ENCODE measurements at regions not wholly inside any gene's neighbourhood (a gene's known extent, or its start where the extent isn't known, plus 50 kb on each side); places are given as distances from the start of the nearest gene placed in this dataset.

- Histone ChIP-seq H2BK12ac (ENCODE audit: low read length in 2 of 2) (no peak overlapping the region), H2AK5ac (ENCODE audit: low read length, severe bottlenecking) (no peak overlapping the region), H4K8ac (ENCODE audit: low read length) (no peak overlapping the region), H2AFZ (ENCODE audit: low read depth, low read length) (no peak overlapping the region), H3K27ac (ENCODE audit: low read length, poor library complexity, severe bottlenecking) (no peak overlapping the region), H3K23ac (ENCODE audit: low read length in 2 of 2) (no peak overlapping the region), H3K4me1 (ENCODE audit: control insufficient read depth, insufficient read depth, low read depth, low read length) (no peaks in the 10 kb centered on the region), H3K27me3 (ENCODE audit: control insufficient read depth in 1 of 2, insufficient read depth in 1 of 2, low read length in 2 of 2) (peaks cover 12 to 14% of the 10 kb centered on the region in 2 experiments), H3K79me1 (replicated peaks; ENCODE audit: low read length, poor library complexity, severe bottlenecking) (no peaks in the 10 kb centered on the region), H4K91ac (ENCODE audit: low read length) (no peak overlapping the region), H2BK15ac (ENCODE audit: low read depth, poor library complexity, severe bottlenecking) (no peak overlapping the region), H2BK120ac (ENCODE audit: low read depth, low read length) (no peak overlapping the region), H3K4me3 (ENCODE audit: insufficient read depth in 1 of 2, low read depth in 1 of 2, low read length in 2 of 2) (no peak overlapping the region), H3K14ac (ENCODE audit: low read length in 2 of 2) (no peak overlapping the region), H3K4ac (ENCODE audit: low read depth in 1 of 2, low read length in 2 of 2) (no peak overlapping the region), H3K18ac (ENCODE audit: low read depth in 1 of 2, low read length in 2 of 2) (no peak overlapping the region), H3K36me3 (ENCODE audit: control insufficient read depth in 1 of 2, insufficient read depth in 2 of 2, low read depth in 1 of 2, low read length in 2 of 2) (no peaks in the 10 kb centered on the region), H2BK5ac (ENCODE audit: low read depth, low read length, poor library complexity, severe bottlenecking) (no peak overlapping the region), H3K4me2 (ENCODE audit: low read length, poor library complexity, severe bottlenecking) (no peak overlapping the region), H3K9ac (ENCODE audit: low read length) (no peak overlapping the region), H3K9me3 (ENCODE audit: control insufficient read depth, low read length) (no peaks in the 10 kb centered on the region)
- WGBS = 53% methylated on average over 6 of the region's 6 CpGs
- no peak for DNase-seq
These were observed 268.5 kb downstream of the ICOS start for GRCh38 chr2:204205082-204205481.

GRCh38 chr2:204205538-204205937 is 269.0 kb downstream of the ICOS start:
- Histone ChIP-seq H3K4me3 (ENCODE audit: insufficient read depth in 1 of 2, low read depth in 1 of 2, low read length in 2 of 2) (no peak overlapping the region), H3K9me3 (ENCODE audit: control insufficient read depth, low read length) (no peaks in the 10 kb centered on the region), H4K91ac (ENCODE audit: low read length) (no peak overlapping the region), H3K27me3 (ENCODE audit: control insufficient read depth in 1 of 2, insufficient read depth in 1 of 2, low read length in 2 of 2) (peaks cover 12 to 14% of the 10 kb centered on the region in 2 experiments), H2BK12ac (ENCODE audit: low read length in 2 of 2) (no peak overlapping the region), H3K27ac (ENCODE audit: low read length, poor library complexity, severe bottlenecking) (no peak overlapping the region), H2AK5ac (ENCODE audit: low read length, severe bottlenecking) (no peak overlapping the region), H2AFZ (ENCODE audit: low read depth, low read length) (no peak overlapping the region), H3K79me1 (replicated peaks; ENCODE audit: low read length, poor library complexity, severe bottlenecking) (no peaks in the 10 kb centered on the region), H3K36me3 (ENCODE audit: control insufficient read depth in 1 of 2, insufficient read depth in 2 of 2, low read depth in 1 of 2, low read length in 2 of 2) (no peaks in the 10 kb centered on the region), H3K18ac (ENCODE audit: low read depth in 1 of 2, low read length in 2 of 2) (no peak overlapping the region), H3K4ac (ENCODE audit: low read depth in 1 of 2, low read length in 2 of 2) (no peak overlapping the region), H3K9ac (ENCODE audit: low read length) (no peak overlapping the region), H3K14ac (ENCODE audit: low read length in 2 of 2) (no peak overlapping the region), H3K4me1 (ENCODE audit: control insufficient read depth, insufficient read depth, low read depth, low read length) (no peaks in the 10 kb centered on the region), H3K4me2 (ENCODE audit: low read length, poor library complexity, severe bottlenecking) (no peak overlapping the region), H2BK5ac (ENCODE audit: low read depth, low read length, poor library complexity, severe bottlenecking) (no peak overlapping the region), H2BK15ac (ENCODE audit: low read depth, poor library complexity, severe bottlenecking) (no peak overlapping the region), H4K8ac (ENCODE audit: low read length) (no peak overlapping the region), H2BK120ac (ENCODE audit: low read depth, low read length) (no peak overlapping the region), H3K23ac (ENCODE audit: low read length in 2 of 2) (no peak overlapping the region)
- DNase-seq = no peak
- WGBS = 3% methylated on average over 6 of the region's 7 CpGs

- 100% methylated on average over 1 of the region's 1 CpG for WGBS
- no peak overlapping the region for H2BK15ac ChIP-seq (ENCODE audit: low read depth, poor library complexity, severe bottlenecking)
These were observed 271.3 kb downstream of the ICOS start for GRCh38 chr2:204207866-204208265.

GRCh38 chr2:204213588-204213987 is 277.0 kb downstream of the ICOS start:
- Histone ChIP-seq H3K4ac (ENCODE audit: low read depth in 1 of 2, low read length in 2 of 2) (no peak overlapping the region), H3K23ac (ENCODE audit: low read length in 2 of 2) (no peak overlapping the region), H3K9ac (ENCODE audit: low read length) (no peak overlapping the region), H2AFZ (ENCODE audit: low read depth, low read length) (no peak overlapping the region), H2BK5ac (ENCODE audit: low read depth, low read length, poor library complexity, severe bottlenecking) (no peak overlapping the region), H2BK120ac (ENCODE audit: low read depth, low read length) (no peak overlapping the region), H3K14ac (ENCODE audit: low read length in 2 of 2) (no peak overlapping the region), H3K4me3 (ENCODE audit: insufficient read depth in 1 of 2, low read depth in 1 of 2, low read length in 2 of 2) (no peak overlapping the region), H3K27me3 (ENCODE audit: control insufficient read depth in 1 of 2, insufficient read depth in 1 of 2, low read length in 2 of 2) (no peaks in the 10 kb centered on the region), H3K79me1 (replicated peaks; ENCODE audit: low read length, poor library complexity, severe bottlenecking) (no peaks in the 10 kb centered on the region), H2BK12ac (ENCODE audit: low read length in 2 of 2) (no peak overlapping the region), H3K36me3 (ENCODE audit: control insufficient read depth in 1 of 2, insufficient read depth in 2 of 2, low read depth in 1 of 2, low read length in 2 of 2) (no peaks in the 10 kb centered on the region), H3K4me1 (ENCODE audit: control insufficient read depth, insufficient read depth, low read depth, low read length) (no peaks in the 10 kb centered on the region), H4K8ac (ENCODE audit: low read length) (no peak overlapping the region), H3K18ac (ENCODE audit: low read depth in 1 of 2, low read length in 2 of 2) (no peak overlapping the region), H3K9me3 (ENCODE audit: control insufficient read depth, low read length) (peaks cover 37% of the 10 kb centered on the region), H3K27ac (ENCODE audit: low read length, poor library complexity, severe bottlenecking) (no peak overlapping the region), H4K91ac (ENCODE audit: low read length) (no peak overlapping the region), H3K4me2 (ENCODE audit: low read length, poor library complexity, severe bottlenecking) (no peak overlapping the region), H2AK5ac (ENCODE audit: low read length, severe bottlenecking) (no peak overlapping the region), H2BK15ac (ENCODE audit: low read depth, poor library complexity, severe bottlenecking) (no peak overlapping the region)
- no peak for DNase-seq

More at GRCh38 chr2:204207866-204208265, 271.3 kb downstream of the ICOS start:
- Histone ChIP-seq H3K4me2 (ENCODE audit: low read length, poor library complexity, severe bottlenecking) (no peak overlapping the region), H2BK12ac (ENCODE audit: low read length in 2 of 2) (no peak overlapping the region), H3K4me1 (ENCODE audit: control insufficient read depth, insufficient read depth, low read depth, low read length) (no peaks in the 10 kb centered on the region), H3K9ac (ENCODE audit: low read length) (no peak overlapping the region), H3K9me3 (ENCODE audit: control insufficient read depth, low read length) (no peaks in the 10 kb centered on the region), H3K4ac (ENCODE audit: low read depth in 1 of 2, low read length in 2 of 2) (no peak overlapping the region), H3K79me1 (replicated peaks; ENCODE audit: low read length, poor library complexity, severe bottlenecking) (no peaks in the 10 kb centered on the region), H2BK5ac (ENCODE audit: low read depth, low read length, poor library complexity, severe bottlenecking) (no peak overlapping the region), H2AFZ (ENCODE audit: low read depth, low read length) (no peak overlapping the region), H2AK5ac (ENCODE audit: low read length, severe bottlenecking) (no peak overlapping the region), H3K4me3 (ENCODE audit: insufficient read depth in 1 of 2, low read depth in 1 of 2, low read length in 2 of 2) (no peak overlapping the region), H4K8ac (ENCODE audit: low read length) (no peak overlapping the region), H2BK120ac (ENCODE audit: low read depth, low read length) (no peak overlapping the region), H3K23ac (ENCODE audit: low read length in 2 of 2) (no peak overlapping the region), H3K18ac (ENCODE audit: low read depth in 1 of 2, low read length in 2 of 2) (no peak overlapping the region), H3K14ac (ENCODE audit: low read length in 2 of 2) (no peak overlapping the region), H4K91ac (ENCODE audit: low read length) (no peak overlapping the region), H3K27ac (ENCODE audit: low read length, poor library complexity, severe bottlenecking) (no peak overlapping the region), H3K27me3 (ENCODE audit: control insufficient read depth in 1 of 2, insufficient read depth in 1 of 2, low read length in 2 of 2) (peaks cover 12 to 14% of the 10 kb centered on the region in 2 experiments), H3K36me3 (ENCODE audit: control insufficient read depth in 1 of 2, insufficient read depth in 2 of 2, low read depth in 1 of 2, low read length in 2 of 2) (no peaks in the 10 kb centered on the region)
- no peak for DNase-seq

All from mesenchymal stem cell (in vitro differentiated cells and primary cell).